BJ (cell line): ENCODE measurements at regions not wholly inside any gene's neighbourhood (a gene's known extent, or its start where the extent isn't known, plus 50 kb on each side); places are given as distances from the start of the nearest gene placed in this dataset. TPM values are rescaled to one million over a fixed set of nuclear protein-coding genes. Genes with fewer than 3 reads are reported as not detected.

Experiments used
- CTCF ChIA-PET: fragments of 350-600 bp; formaldehyde crosslinking; extraction: SDS; loops from one replicate; lab custom pipeline; 2021; ENCODE audit warnings: antibody characterized with exemption, inconsistent platforms; lab: Yijun Ruan, JAX
- POLR2A ChIA-PET: fragments of 300-600 bp; sonication (Branson Sonifier 250); formaldehyde crosslinking; extraction: SDS; loops from one replicate; lab custom pipeline; 2021; ENCODE audit warnings: antibody characterized with exemption; lab: Charles Lee
- DNase-seq: peaks from one replicate; pipeline ENCODE4 v3.0.0-alpha.2; 2011; ENCODE audit warnings: low read depth
- H3K27me3 ChIP-seq: 2 replicates; pipeline ENCODE4 v1.6.0; 2011; ENCODE audit warnings: low read length; ENCODE audit not compliant: control insufficient read depth, insufficient read depth
- H3K36me3 ChIP-seq: 2 replicates; pipeline ENCODE4 v1.5.1; 2011; ENCODE audit warnings: low read length; ENCODE audit not compliant: control insufficient read depth, insufficient read depth
- H3K4me3 ChIP-seq: 2 replicates; pipeline ENCODE4 v1.5.1; 2011; ENCODE audit warnings: low read depth, mild to moderate bottlenecking, control low read depth, low read length
- small RNA-seq: library from RNA; depleted of rRNA; stranded (forward); fragments of <200 nt; gene quantifications from one replicate; pipeline ENCODE3, GENCODE V24; 2012; ENCODE audit warnings: low replicate concordance, low read depth; ENCODE audit not compliant: insufficient read length
- TF ChIP-seq, protein P1 (sequence below): IDR thresholded peaks from 2 replicates; pipeline ENCODE4 v1.5.1; 2011; ENCODE audit warnings: low read depth, mild to moderate bottlenecking, control low read depth, inconsistent platforms, low read length, moderate library complexity; ENCODE audit not compliant: insufficient read depth

DNA sequence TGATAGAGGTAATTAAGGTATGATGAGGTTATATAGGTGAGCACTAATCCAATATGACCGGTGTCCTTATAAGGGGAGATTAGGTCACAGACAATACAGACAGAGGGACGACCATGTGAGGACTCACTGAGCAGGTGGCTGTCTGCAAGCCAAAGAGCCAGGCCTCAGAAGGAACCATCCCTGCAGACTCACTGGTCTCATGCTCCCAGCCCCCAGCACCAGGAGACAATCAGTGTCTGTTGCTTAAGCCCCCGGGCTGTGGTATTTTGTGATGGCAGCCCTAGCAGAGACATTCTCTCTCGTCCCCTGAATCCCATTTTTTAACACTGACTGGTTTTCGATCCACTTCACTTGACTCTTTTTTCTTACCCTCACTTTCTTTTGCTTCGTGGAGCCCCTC, 51.9 kb upstream of the PABPC3 start:
- Histone ChIP-seq H3K27me3 (peaks cover 12% of the 10 kb centered on the region), H3K36me3 (no peaks in the 10 kb centered on the region), H3K4me3 (no peak overlapping the region)
- CTCF ChIA-PET, result interaction anchor here (1.3 kb wide), 1 partner anchor 49 kb away, joined by 6 read pairs; no protein-coding TSS in a partner anchor
- POLR2A ChIA-PET, result no interaction called here
- TF ChIP-seq, protein P1, sequence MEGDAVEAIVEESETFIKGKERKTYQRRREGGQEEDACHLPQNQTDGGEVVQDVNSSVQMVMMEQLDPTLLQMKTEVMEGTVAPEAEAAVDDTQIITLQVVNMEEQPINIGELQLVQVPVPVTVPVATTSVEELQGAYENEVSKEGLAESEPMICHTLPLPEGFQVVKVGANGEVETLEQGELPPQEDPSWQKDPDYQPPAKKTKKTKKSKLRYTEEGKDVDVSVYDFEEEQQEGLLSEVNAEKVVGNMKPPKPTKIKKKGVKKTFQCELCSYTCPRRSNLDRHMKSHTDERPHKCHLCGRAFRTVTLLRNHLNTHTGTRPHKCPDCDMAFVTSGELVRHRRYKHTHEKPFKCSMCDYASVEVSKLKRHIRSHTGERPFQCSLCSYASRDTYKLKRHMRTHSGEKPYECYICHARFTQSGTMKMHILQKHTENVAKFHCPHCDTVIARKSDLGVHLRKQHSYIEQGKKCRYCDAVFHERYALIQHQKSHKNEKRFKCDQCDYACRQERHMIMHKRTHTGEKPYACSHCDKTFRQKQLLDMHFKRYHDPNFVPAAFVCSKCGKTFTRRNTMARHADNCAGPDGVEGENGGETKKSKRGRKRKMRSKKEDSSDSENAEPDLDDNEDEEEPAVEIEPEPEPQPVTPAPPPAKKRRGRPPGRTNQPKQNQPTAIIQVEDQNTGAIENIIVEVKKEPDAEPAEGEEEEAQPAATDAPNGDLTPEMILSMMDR, result no peak
- no peak for DNase-seq

Small RNA genes in the stretch of these regions (small RNA-seq; reads per million reads assigned to genes)
- not detected for gene AL590099.1
- not detected for gene LSP1P1
